BE2C (cell line): ENCODE measurements at regions not wholly inside any gene's neighbourhood (a gene's known extent, or its start where the extent isn't known, plus 50 kb on each side); places are given as distances from the start of the nearest gene placed in this dataset.

Source experiments
- DNase-seq: peaks from one replicate; pipeline ENCODE4 v3.0.0-alpha.2; 2020
- H3K27me3 ChIP-seq: fragments of 250-450 bp; sonication (Bioruptor Pico); 2 replicates; pipeline ENCODE4 v1.5.1; 2020; ENCODE audit warnings: mild to moderate bottlenecking
- H3K36me3 ChIP-seq: fragments of 250-450 bp; sonication (Bioruptor Pico); 2 replicates; pipeline ENCODE4 v1.5.1; 2020; ENCODE audit warnings: mild to moderate bottlenecking
- H3K4me1 ChIP-seq: fragments of 250-450 bp; sonication (Bioruptor Pico); 2 replicates; pipeline ENCODE4 v1.5.1; 2020
- H3K4me3 ChIP-seq: 2 replicates; pipeline ENCODE4 v1.5.1; 2011; ENCODE audit warnings: low read depth, low read length
- H3K9me3 ChIP-seq: fragments of 250-450 bp; sonication (Bioruptor Pico); 2 replicates; pipeline ENCODE4 v1.5.1; 2020
- TF ChIP-seq, protein P1 (sequence below): IDR thresholded peaks from 2 replicates; pipeline ENCODE4 v1.5.1; 2012; ENCODE audit warnings: mild to moderate bottlenecking, low read depth, low read length

GRCh38 chr9:129253803-129254381 lies 75.8 kb upstream of the IER5L start:
- H3K9me3 ChIP-seq, result peaks cover 4% of the 10 kb centered on the region
- H3K27me3 ChIP-seq, result no peaks in the 10 kb centered on the region
- TF ChIP-seq, protein P1, sequence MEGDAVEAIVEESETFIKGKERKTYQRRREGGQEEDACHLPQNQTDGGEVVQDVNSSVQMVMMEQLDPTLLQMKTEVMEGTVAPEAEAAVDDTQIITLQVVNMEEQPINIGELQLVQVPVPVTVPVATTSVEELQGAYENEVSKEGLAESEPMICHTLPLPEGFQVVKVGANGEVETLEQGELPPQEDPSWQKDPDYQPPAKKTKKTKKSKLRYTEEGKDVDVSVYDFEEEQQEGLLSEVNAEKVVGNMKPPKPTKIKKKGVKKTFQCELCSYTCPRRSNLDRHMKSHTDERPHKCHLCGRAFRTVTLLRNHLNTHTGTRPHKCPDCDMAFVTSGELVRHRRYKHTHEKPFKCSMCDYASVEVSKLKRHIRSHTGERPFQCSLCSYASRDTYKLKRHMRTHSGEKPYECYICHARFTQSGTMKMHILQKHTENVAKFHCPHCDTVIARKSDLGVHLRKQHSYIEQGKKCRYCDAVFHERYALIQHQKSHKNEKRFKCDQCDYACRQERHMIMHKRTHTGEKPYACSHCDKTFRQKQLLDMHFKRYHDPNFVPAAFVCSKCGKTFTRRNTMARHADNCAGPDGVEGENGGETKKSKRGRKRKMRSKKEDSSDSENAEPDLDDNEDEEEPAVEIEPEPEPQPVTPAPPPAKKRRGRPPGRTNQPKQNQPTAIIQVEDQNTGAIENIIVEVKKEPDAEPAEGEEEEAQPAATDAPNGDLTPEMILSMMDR, result no peak
- no peaks in the 10 kb centered on the region for H3K36me3 ChIP-seq
- H3K4me1 ChIP-seq, result 0 out of 2 replicates have a peak, but pooled peaks cover 3% of the 10 kb centered on the region
- no peak overlapping the region for H3K4me3 ChIP-seq
- peak; percentile 28 for DNase-seq

GRCh38 chr9:129252937-129253802 lies 75.1 kb upstream of the IER5L start:
- TF ChIP-seq, protein P1, result no peak
- Histone ChIP-seq H3K36me3 (no peaks in the 10 kb centered on the region), H3K9me3 (no peaks in the 10 kb centered on the region), H3K27me3 (no peaks in the 10 kb centered on the region), H3K4me1 (no peaks in the 10 kb centered on the region), H3K4me3 (no peak overlapping the region)
- peak; percentile 4 for DNase-seq

- no peaks in the 10 kb centered on the region for H3K36me3 ChIP-seq
- H3K9me3 ChIP-seq, result no peaks in the 10 kb centered on the region; the same call in 1 of the 2 replicates
- H3K27me3 ChIP-seq, result no peaks in the 10 kb centered on the region
- DNase-seq, result no peak
- H3K4me1 ChIP-seq, result no peaks in the 10 kb centered on the region
- TF ChIP-seq, protein P1, result no peak
- no peak overlapping the region for H3K4me3 ChIP-seq
These were observed 72.7 kb upstream of the IER5L start for GRCh38 chr9:129250786-129251185.

DNA sequence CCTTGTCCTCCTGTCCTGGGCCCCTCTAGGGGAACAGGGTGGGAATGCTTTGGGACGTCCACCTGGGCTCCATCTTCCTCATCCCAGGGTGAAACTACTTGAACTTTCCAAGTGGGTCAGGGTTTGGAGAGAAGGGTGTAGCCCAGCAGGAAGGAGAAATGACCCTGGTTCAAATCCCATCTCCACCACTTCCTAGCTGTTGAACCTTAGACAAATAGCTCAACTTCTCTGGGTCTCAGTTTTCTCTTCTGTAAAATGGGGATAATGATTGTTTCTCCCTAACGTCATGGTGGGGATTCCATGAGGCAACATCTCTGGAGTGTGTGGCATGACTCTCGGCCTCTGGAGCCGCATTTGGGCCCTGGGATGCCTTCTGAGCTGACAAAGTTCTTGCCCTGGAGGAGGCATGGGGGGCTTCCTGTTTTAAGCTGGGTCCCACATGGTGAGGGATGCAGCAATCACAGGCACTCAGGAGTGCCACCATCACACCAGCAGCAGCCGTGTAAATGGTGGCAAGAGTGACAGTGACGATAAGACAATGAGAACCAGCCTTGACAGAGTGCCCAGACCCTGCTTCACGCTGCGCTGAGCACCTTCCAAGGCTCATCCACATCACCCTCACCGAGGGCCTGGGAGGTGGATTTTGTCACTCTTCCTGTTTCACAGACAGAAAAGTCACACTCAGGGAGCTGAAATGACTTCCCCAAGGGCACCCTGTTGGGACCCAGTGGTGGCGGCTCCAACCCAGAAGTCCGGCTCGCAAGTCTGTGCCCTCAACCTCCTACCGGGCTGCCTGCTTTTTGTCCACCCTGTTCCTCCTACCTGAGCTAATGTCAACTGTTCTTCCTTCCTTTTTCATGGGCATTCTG lies 69.5 kb upstream of the IER5L start:
- no peaks in the 10 kb centered on the region; the same call in 1 of the 2 replicates for H3K9me3 ChIP-seq
- no peaks in the 10 kb centered on the region for H3K4me1 ChIP-seq
- DNase-seq, result peak; percentile 2
- no peaks in the 10 kb centered on the region for H3K36me3 ChIP-seq
- H3K4me3 ChIP-seq, result no peak overlapping the region
- TF ChIP-seq, protein P1, result no peak
- H3K27me3 ChIP-seq, result no peaks in the 10 kb centered on the region

GRCh38 chr9:129245276-129245675 lies 67.2 kb upstream of the IER5L start:
- H3K27me3 ChIP-seq, result no peaks in the 10 kb centered on the region
- no peaks in the 10 kb centered on the region for H3K36me3 ChIP-seq
- no peak overlapping the region for H3K4me3 ChIP-seq
- H3K4me1 ChIP-seq, result no peaks in the 10 kb centered on the region
- H3K9me3 ChIP-seq, result no peaks in the 10 kb centered on the region; the same call in 1 of the 2 replicates
- DNase-seq, result peak; percentile 5
- TF ChIP-seq, protein P1, result no peak
